MM.1S (cell line): ENCODE measurements at regions not wholly inside any gene's neighbourhood (a gene's known extent, or its start where the extent isn't known, plus 50 kb on each side); places are given as distances from the start of the nearest gene placed in this dataset.

ENCODE experiments used
- DNase-seq: peaks from one replicate; pipeline ENCODE4 v3.0.0-alpha.2; 2015
- H2AFZ ChIP-seq: fragments of 300-600 bp; sonication (generic); 2 replicates; pipeline ENCODE4 v1.6.0; 2016; ENCODE audit warnings: antibody characterized with exemption, low read length
- H3F3A ChIP-seq: fragments of 300-600 bp; sonication (generic); 2 replicates; pipeline ENCODE4 v1.6.1; 2016; ENCODE audit warnings: mild to moderate bottlenecking, antibody characterized with exemption, low read length, moderate library complexity, mixed read lengths; ENCODE audit not compliant: insufficient read depth
- H3K27ac ChIP-seq: fragments of 300-600 bp; sonication (generic); 2 replicates; pipeline ENCODE4 v1.5.1; 2016; ENCODE audit warnings: mild to moderate bottlenecking, low read length
- H3K27me3 ChIP-seq: fragments of 300-600 bp; sonication (generic); replicated peaks from 2 replicates; pipeline ENCODE4 v1.6.0; 2016; ENCODE audit warnings: low read length; ENCODE audit not compliant: insufficient read depth
- H3K36me3 ChIP-seq: fragments of 300-600 bp; sonication (generic); replicated peaks from 2 replicates; pipeline ENCODE4 v1.6.1; 2016; ENCODE audit warnings: mild to moderate bottlenecking, low read length, mixed read lengths; ENCODE audit not compliant: insufficient read depth
- H3K4me1 ChIP-seq: fragments of 300-600 bp; sonication (generic); 2 replicates; pipeline ENCODE4 v1.6.1; 2016; ENCODE audit warnings: low read length, mixed read lengths
- H3K4me2 ChIP-seq: fragments of 300-600 bp; sonication (generic); 2 replicates; pipeline ENCODE4 v1.6.0; 2016; ENCODE audit warnings: low read depth, low read length
- H3K4me3 ChIP-seq: fragments of 300-600 bp; sonication (generic); 2 replicates; pipeline ENCODE4 v1.5.1; 2016; ENCODE audit warnings: low read length, mixed read lengths
- H3K79me2 ChIP-seq: fragments of 300-600 bp; sonication (generic); 2 replicates; pipeline ENCODE4 v1.6.1; 2016; ENCODE audit warnings: mixed run types, low read length, mixed read lengths
- H3K9ac ChIP-seq: fragments of 300-600 bp; sonication (generic); 2 replicates; pipeline ENCODE4 v1.6.1; 2016; ENCODE audit warnings: low read length, mixed read lengths
- H3K9me2 ChIP-seq: fragments of 300-600 bp; sonication (generic); replicated peaks from 2 replicates; pipeline ENCODE4 v1.6.1; 2016; ENCODE audit warnings: mild to moderate bottlenecking, low read length, mixed read lengths; ENCODE audit not compliant: insufficient read depth
- H3K9me3 ChIP-seq: fragments of 300-600 bp; sonication (generic); replicated peaks from 2 replicates; pipeline ENCODE4 v1.6.1; 2016; ENCODE audit warnings: mild to moderate bottlenecking, low read length, mixed read lengths; ENCODE audit not compliant: insufficient read depth
- H4K20me1 ChIP-seq: fragments of 300-600 bp; sonication (generic); 2 replicates; pipeline ENCODE4 v1.6.1; 2016; ENCODE audit warnings: mild to moderate bottlenecking, low read length, moderate library complexity, mixed read lengths; ENCODE audit not compliant: insufficient read depth
- CTCF ChIP-seq: fragments of 300-600 bp; sonication (generic); IDR thresholded peaks from 2 replicates; pipeline ENCODE4 v1.5.1; 2016; ENCODE audit warnings: antibody characterized with exemption, low read length, mixed read lengths
- EZH2 ChIP-seq: fragments of 300-600 bp; sonication (generic); optimal IDR thresholded peaks from 2 replicates; pipeline ENCODE3; 2017; ENCODE audit warnings: low read depth, mild to moderate bottlenecking, antibody characterized with exemption, low read length, mixed read lengths
- EZH2phosphoT487 ChIP-seq: fragments of 300-600 bp; sonication (generic); IDR thresholded peaks from 2 replicates; pipeline ENCODE4 v1.6.1; 2018; ENCODE audit warnings: antibody characterized with exemption, low read length

GRCh38 chr18:42231284-42231683, 276.2 kb downstream of the PIK3C3 start:
- H4K20me1 ChIP-seq, result no peaks in the 10 kb centered on the region
- H3K4me3 ChIP-seq, result no peak overlapping the region
- H3K9me3 ChIP-seq, result no peaks in the 10 kb centered on the region
- TF ChIP-seq EZH2phosphoT487 (no peak), EZH2 (no peak), CTCF (no peak)
- H3K27ac ChIP-seq, result no peak overlapping the region
- no peaks in the 10 kb centered on the region for H3K27me3 ChIP-seq
- no peaks in the 10 kb centered on the region for H3K4me1 ChIP-seq
- H3K4me2 ChIP-seq, result no peak overlapping the region
- H3K9me2 ChIP-seq, result no peaks in the 10 kb centered on the region
- no peaks in the 10 kb centered on the region for H3K79me2 ChIP-seq
- H3K9ac ChIP-seq, result no peak overlapping the region
- DNase-seq, result no peak
- H3K36me3 ChIP-seq, result no peaks in the 10 kb centered on the region
- H2AFZ ChIP-seq, result no peak overlapping the region
- no peaks in the 10 kb centered on the region for H3F3A ChIP-seq

- no peaks in the 10 kb centered on the region for H3K36me3 ChIP-seq
- no peaks in the 10 kb centered on the region for H3K27me3 ChIP-seq
- no peak overlapping the region for H2AFZ ChIP-seq
- no peak overlapping the region for H3K4me3 ChIP-seq
- no peaks in the 10 kb centered on the region for H3F3A ChIP-seq
- TF ChIP-seq EZH2phosphoT487 (no peak), EZH2 (no peak), CTCF (no peak)
- H4K20me1 ChIP-seq, result no peaks in the 10 kb centered on the region
- no peak overlapping the region for H3K27ac ChIP-seq
- H3K9ac ChIP-seq, result no peak overlapping the region
- DNase-seq, result no peak
- H3K9me2 ChIP-seq, result no peaks in the 10 kb centered on the region
- no peak overlapping the region for H3K4me2 ChIP-seq
- no peaks in the 10 kb centered on the region for H3K79me2 ChIP-seq
- no peaks in the 10 kb centered on the region for H3K9me3 ChIP-seq
- no peaks in the 10 kb centered on the region for H3K4me1 ChIP-seq
Observed at GRCh38 chr18:42231796-42232195, 276.8 kb downstream of the PIK3C3 start.

- H3K9me2 ChIP-seq, result no peaks in the 10 kb centered on the region
- no peaks in the 10 kb centered on the region for H4K20me1 ChIP-seq
- no peak overlapping the region for H3K27ac ChIP-seq
- no peaks in the 10 kb centered on the region for H3K4me1 ChIP-seq
- no peak overlapping the region for H3K4me2 ChIP-seq
- H3K9me3 ChIP-seq, result no peaks in the 10 kb centered on the region
- H3K27me3 ChIP-seq, result no peaks in the 10 kb centered on the region
- H3K9ac ChIP-seq, result no peak overlapping the region
- no peaks in the 10 kb centered on the region for H3F3A ChIP-seq
- no peaks in the 10 kb centered on the region for H3K36me3 ChIP-seq
- H3K79me2 ChIP-seq, result no peaks in the 10 kb centered on the region
- TF ChIP-seq EZH2phosphoT487, result no peak
- no peak for TF ChIP-seq CTCF
- no peak for TF ChIP-seq EZH2
- no peak overlapping the region for H3K4me3 ChIP-seq
- no peak overlapping the region for H2AFZ ChIP-seq
- no peak for DNase-seq
Observed at GRCh38 chr18:42233908-42234307, 278.9 kb downstream of the PIK3C3 start.
